ENCODE measurements at regions not wholly inside any gene's neighbourhood (a gene's known extent, or its start where the extent isn't known, plus 50 kb on each side); places are given as distances from the start of the nearest gene placed in this dataset.

DNA sequence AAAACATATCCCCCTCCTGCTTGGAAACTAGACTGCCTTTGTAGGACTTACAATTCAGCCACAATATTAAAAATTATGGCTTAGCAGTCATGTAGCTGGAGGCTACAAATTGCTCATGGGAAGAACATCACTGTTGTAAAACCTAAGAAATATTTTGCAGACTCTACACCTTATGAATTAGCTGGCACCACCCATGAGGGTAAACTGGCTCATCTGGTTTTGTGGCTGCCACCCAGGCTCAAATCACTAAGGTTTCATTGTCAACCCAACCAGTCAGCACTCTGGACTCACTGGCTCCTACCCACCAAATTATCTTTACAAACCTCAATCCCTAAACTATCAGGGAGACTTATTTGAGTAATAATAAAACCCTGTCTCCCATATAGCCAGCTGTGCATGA lies 100.7 kb upstream of the OLFM3 start:
- TF ChIP-seq SP1 (IDR thresholded peaks at IDR 0.05; ENCODE audit: low read depth, low read length): no peak
- no peak for TF ChIP-seq CREB1 (IDR thresholded peaks at IDR 0.05)
- TF ChIP-seq, protein P1, sequence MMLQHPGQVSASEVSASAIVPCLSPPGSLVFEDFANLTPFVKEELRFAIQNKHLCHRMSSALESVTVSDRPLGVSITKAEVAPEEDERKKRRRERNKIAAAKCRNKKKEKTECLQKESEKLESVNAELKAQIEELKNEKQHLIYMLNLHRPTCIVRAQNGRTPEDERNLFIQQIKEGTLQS (IDR thresholded peaks at IDR 0.05; ENCODE audit: insufficient read depth, low read depth, low read length): no peak
- no peak for TF ChIP-seq EZH2 (IDR thresholded peaks at IDR 0.05; ENCODE audit: low read depth, low read length, severe bottlenecking)
- TF ChIP-seq, protein P2, sequence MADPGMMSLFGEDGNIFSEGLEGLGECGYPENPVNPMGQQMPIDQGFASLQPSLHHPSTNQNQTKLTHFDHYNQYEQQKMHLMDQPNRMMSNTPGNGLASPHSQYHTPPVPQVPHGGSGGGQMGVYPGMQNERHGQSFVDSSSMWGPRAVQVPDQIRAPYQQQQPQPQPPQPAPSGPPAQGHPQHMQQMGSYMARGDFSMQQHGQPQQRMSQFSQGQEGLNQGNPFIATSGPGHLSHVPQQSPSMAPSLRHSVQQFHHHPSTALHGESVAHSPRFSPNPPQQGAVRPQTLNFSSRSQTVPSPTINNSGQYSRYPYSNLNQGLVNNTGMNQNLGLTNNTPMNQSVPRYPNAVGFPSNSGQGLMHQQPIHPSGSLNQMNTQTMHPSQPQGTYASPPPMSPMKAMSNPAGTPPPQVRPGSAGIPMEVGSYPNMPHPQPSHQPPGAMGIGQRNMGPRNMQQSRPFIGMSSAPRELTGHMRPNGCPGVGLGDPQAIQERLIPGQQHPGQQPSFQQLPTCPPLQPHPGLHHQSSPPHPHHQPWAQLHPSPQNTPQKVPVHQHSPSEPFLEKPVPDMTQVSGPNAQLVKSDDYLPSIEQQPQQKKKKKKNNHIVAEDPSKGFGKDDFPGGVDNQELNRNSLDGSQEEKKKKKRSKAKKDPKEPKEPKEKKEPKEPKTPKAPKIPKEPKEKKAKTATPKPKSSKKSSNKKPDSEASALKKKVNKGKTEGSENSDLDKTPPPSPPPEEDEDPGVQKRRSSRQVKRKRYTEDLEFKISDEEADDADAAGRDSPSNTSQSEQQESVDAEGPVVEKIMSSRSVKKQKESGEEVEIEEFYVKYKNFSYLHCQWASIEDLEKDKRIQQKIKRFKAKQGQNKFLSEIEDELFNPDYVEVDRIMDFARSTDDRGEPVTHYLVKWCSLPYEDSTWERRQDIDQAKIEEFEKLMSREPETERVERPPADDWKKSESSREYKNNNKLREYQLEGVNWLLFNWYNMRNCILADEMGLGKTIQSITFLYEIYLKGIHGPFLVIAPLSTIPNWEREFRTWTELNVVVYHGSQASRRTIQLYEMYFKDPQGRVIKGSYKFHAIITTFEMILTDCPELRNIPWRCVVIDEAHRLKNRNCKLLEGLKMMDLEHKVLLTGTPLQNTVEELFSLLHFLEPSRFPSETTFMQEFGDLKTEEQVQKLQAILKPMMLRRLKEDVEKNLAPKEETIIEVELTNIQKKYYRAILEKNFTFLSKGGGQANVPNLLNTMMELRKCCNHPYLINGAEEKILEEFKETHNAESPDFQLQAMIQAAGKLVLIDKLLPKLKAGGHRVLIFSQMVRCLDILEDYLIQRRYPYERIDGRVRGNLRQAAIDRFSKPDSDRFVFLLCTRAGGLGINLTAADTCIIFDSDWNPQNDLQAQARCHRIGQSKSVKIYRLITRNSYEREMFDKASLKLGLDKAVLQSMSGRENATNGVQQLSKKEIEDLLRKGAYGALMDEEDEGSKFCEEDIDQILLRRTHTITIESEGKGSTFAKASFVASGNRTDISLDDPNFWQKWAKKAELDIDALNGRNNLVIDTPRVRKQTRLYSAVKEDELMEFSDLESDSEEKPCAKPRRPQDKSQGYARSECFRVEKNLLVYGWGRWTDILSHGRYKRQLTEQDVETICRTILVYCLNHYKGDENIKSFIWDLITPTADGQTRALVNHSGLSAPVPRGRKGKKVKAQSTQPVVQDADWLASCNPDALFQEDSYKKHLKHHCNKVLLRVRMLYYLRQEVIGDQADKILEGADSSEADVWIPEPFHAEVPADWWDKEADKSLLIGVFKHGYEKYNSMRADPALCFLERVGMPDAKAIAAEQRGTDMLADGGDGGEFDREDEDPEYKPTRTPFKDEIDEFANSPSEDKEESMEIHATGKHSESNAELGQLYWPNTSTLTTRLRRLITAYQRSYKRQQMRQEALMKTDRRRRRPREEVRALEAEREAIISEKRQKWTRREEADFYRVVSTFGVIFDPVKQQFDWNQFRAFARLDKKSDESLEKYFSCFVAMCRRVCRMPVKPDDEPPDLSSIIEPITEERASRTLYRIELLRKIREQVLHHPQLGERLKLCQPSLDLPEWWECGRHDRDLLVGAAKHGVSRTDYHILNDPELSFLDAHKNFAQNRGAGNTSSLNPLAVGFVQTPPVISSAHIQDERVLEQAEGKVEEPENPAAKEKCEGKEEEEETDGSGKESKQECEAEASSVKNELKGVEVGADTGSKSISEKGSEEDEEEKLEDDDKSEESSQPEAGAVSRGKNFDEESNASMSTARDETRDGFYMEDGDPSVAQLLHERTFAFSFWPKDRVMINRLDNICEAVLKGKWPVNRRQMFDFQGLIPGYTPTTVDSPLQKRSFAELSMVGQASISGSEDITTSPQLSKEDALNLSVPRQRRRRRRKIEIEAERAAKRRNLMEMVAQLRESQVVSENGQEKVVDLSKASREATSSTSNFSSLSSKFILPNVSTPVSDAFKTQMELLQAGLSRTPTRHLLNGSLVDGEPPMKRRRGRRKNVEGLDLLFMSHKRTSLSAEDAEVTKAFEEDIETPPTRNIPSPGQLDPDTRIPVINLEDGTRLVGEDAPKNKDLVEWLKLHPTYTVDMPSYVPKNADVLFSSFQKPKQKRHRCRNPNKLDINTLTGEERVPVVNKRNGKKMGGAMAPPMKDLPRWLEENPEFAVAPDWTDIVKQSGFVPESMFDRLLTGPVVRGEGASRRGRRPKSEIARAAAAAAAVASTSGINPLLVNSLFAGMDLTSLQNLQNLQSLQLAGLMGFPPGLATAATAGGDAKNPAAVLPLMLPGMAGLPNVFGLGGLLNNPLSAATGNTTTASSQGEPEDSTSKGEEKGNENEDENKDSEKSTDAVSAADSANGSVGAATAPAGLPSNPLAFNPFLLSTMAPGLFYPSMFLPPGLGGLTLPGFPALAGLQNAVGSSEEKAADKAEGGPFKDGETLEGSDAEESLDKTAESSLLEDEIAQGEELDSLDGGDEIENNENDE (IDR thresholded peaks at IDR 0.05; ENCODE audit: insufficient replicate concordance, low read length): no peak
- TF ChIP-seq, protein P3, sequence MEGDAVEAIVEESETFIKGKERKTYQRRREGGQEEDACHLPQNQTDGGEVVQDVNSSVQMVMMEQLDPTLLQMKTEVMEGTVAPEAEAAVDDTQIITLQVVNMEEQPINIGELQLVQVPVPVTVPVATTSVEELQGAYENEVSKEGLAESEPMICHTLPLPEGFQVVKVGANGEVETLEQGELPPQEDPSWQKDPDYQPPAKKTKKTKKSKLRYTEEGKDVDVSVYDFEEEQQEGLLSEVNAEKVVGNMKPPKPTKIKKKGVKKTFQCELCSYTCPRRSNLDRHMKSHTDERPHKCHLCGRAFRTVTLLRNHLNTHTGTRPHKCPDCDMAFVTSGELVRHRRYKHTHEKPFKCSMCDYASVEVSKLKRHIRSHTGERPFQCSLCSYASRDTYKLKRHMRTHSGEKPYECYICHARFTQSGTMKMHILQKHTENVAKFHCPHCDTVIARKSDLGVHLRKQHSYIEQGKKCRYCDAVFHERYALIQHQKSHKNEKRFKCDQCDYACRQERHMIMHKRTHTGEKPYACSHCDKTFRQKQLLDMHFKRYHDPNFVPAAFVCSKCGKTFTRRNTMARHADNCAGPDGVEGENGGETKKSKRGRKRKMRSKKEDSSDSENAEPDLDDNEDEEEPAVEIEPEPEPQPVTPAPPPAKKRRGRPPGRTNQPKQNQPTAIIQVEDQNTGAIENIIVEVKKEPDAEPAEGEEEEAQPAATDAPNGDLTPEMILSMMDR (IDR thresholded peaks at IDR 0.05; ENCODE audit: control extremely low read depth in 1 of 3, insufficient read depth in 1 of 3, low read depth in 1 of 3, low read length in 3 of 3): no peak
- no peak for TF ChIP-seq BACH1 (IDR thresholded peaks at IDR 0.05; ENCODE audit: low read length)
- no peak for TF ChIP-seq RAD21 (IDR thresholded peaks at IDR 0.05 in 1 of 2, conservative IDR thresholded peaks at IDR 0.05 in 1 of 2; ENCODE audit: low read depth in 2 of 2, low read length in 2 of 2)
- TF ChIP-seq, protein P4, sequence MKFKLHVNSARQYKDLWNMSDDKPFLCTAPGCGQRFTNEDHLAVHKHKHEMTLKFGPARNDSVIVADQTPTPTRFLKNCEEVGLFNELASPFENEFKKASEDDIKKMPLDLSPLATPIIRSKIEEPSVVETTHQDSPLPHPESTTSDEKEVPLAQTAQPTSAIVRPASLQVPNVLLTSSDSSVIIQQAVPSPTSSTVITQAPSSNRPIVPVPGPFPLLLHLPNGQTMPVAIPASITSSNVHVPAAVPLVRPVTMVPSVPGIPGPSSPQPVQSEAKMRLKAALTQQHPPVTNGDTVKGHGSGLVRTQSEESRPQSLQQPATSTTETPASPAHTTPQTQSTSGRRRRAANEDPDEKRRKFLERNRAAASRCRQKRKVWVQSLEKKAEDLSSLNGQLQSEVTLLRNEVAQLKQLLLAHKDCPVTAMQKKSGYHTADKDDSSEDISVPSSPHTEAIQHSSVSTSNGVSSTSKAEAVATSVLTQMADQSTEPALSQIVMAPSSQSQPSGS (IDR thresholded peaks at IDR 0.05; ENCODE audit: low read length): no peak
- no peak for TF ChIP-seq JUN (IDR thresholded peaks at IDR 0.05; ENCODE audit: low read depth, low read length)
- no peak for TF ChIP-seq HDAC6 (IDR thresholded peaks at IDR 0.05; ENCODE audit: low read depth, low read length)

Data from H1 (cell line).